NT2/D1 (cell line): ENCODE measurements at regions not wholly inside any gene's neighbourhood (a gene's known extent, or its start where the extent isn't known, plus 50 kb on each side); places are given as distances from the start of the nearest gene placed in this dataset.

Experiments
- SUZ12 ChIP-seq: IDR thresholded peaks from 2 replicates; pipeline ENCODE4 v1.6.1; 2011; ENCODE audit not compliant: insufficient read length, insufficient read depth; ENCODE audit errors: extremely low read depth
- YY1 ChIP-seq: IDR thresholded peaks from 2 replicates; pipeline ENCODE4 v1.6.1; 2011; ENCODE audit not compliant: insufficient read length, insufficient read depth
- ZNF274 ChIP-seq: IDR thresholded peaks from 2 replicates; pipeline ENCODE4 v1.6.1; 2011; ENCODE audit warnings: mild to moderate bottlenecking, low read depth, low read length

DNA sequence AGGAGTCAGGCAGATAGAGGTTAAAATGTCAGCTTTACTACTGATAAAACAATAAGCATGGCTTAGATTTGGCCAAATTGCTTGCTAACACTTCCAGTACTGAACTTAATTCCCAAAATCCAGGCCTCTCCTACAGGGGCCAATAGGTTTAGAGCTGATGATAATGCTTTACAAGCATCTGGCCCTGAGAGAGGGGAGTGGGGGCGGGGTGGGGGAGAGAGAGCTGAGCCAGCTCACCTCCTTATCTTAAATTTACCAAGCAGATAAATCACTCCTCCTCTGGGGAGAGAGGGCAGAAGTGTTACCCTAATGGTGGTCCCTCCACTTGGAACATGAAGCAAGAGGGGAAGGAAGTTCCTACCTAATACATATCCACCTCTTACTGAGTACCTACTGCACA, 182.2 kb upstream of the CRY1 start:
- TF ChIP-seq ZNF274: no peak
- no peak for TF ChIP-seq YY1
- no peak for TF ChIP-seq SUZ12
